ENCODE measurements at regions not wholly inside any gene's neighbourhood (a gene's known extent, or its start where the extent isn't known, plus 50 kb on each side); places are given as distances from the start of the nearest gene placed in this dataset.
A peak's percentile ranks its signal among the peaks of the same experiment; 100 is the strongest.

- Histone ChIP-seq H3K27ac (ENCODE audit: low read depth, low read length, poor library complexity, severe bottlenecking) (no peak overlapping the region), H3K36me3 (ENCODE audit: insufficient read depth, low read length) (no peaks in the 10 kb centered on the region), H4K20me1 (ENCODE audit: insufficient read depth, low read length) (no peaks in the 10 kb centered on the region), H3K79me2 (ENCODE audit: insufficient read depth, low read depth, low read length) (no peaks in the 10 kb centered on the region), H2AFZ (ENCODE audit: low read length) (peak overlapping the region; percentile 12; the same call in 1 of the 2 replicates), H3K4me3 (ENCODE audit: low read depth, low read length, poor library complexity, severe bottlenecking) (no peak overlapping the region), H3K9me3 (ENCODE audit: low read length) (no peaks in the 10 kb centered on the region), H3K9me2 (ENCODE audit: insufficient read depth, low read length) (no peaks in the 10 kb centered on the region), H3K4me1 (ENCODE audit: insufficient read depth, low read length, poor library complexity, severe bottlenecking) (peaks cover 56% of the 10 kb centered on the region), H3K4me2 (ENCODE audit: low read length) (no peak overlapping the region)
- ChIA-PET POLR2A (interaction anchor here (1.1 kb wide), 1 partner anchor 16 kb away, joined by 5 read pairs; no protein-coding TSS in a partner anchor), CTCF (ENCODE audit: unreplicated experiment) (no interaction called here)
- no peak for DNase-seq (ENCODE audit: low spot score)
- intact Hi-C loops (cut with micrococcal nuclease; ENCODE audit: unreplicated experiment): no loop called here
- BruUV-seq (replicated peaks): no TSS peak
- TF ChIP-seq CTCF (conservative IDR thresholded peaks at IDR 0.05; ENCODE audit: low read length) (no peak), EZH2phosphoT487 (IDR thresholded peaks at IDR 0.05; ENCODE audit: borderline replicate concordance, low read depth, low read length) (no peak)
Measured at GRCh38 chr6:12592634-12593033, 123.9 kb upstream of the PHACTR1 start.

GRCh38 chr6:12593771-12594529 is 122.6 kb upstream of the PHACTR1 start:
- peaks cover 54% of the 10 kb centered on the region for H3K4me1 ChIP-seq (ENCODE audit: insufficient read depth, low read length, poor library complexity, severe bottlenecking)
- H3K9me3 ChIP-seq (ENCODE audit: low read length): no peaks in the 10 kb centered on the region
- H3K27ac ChIP-seq (ENCODE audit: low read depth, low read length, poor library complexity, severe bottlenecking): peak overlapping the region; percentile 86
- H3K4me3 ChIP-seq (ENCODE audit: low read depth, low read length, poor library complexity, severe bottlenecking): no peak overlapping the region
- H2AFZ ChIP-seq (ENCODE audit: low read length): peak overlapping the region; percentile 43; the same call in 1 of the 2 replicates
- H3K79me2 ChIP-seq (ENCODE audit: insufficient read depth, low read depth, low read length): no peaks in the 10 kb centered on the region
- CTCF ChIA-PET (ENCODE audit: unreplicated experiment): no interaction called here
- intact Hi-C loops (cut with micrococcal nuclease; ENCODE audit: unreplicated experiment): no loop called here
- TF ChIP-seq CTCF (conservative IDR thresholded peaks at IDR 0.05; ENCODE audit: low read length) (no peak), EZH2phosphoT487 (IDR thresholded peaks at IDR 0.05; ENCODE audit: borderline replicate concordance, low read depth, low read length) (no peak)
- H4K20me1 ChIP-seq (ENCODE audit: insufficient read depth, low read length): no peaks in the 10 kb centered on the region
- BruUV-seq (replicated peaks): no TSS peak
- peak overlapping the region; percentile 65 for H3K4me2 ChIP-seq (ENCODE audit: low read length)
- DNase-seq (ENCODE audit: low spot score): no peak
- no peaks in the 10 kb centered on the region for H3K9me2 ChIP-seq (ENCODE audit: insufficient read depth, low read length)
- POLR2A ChIA-PET: interaction anchor here (1.1 to 1.6 kb wide), 2 partner anchors 13 to 15 kb away, joined by 5 to 6 read pairs; no protein-coding TSS in a partner anchor
- H3K36me3 ChIP-seq (ENCODE audit: insufficient read depth, low read length): no peaks in the 10 kb centered on the region

GRCh38 chr6:12594530-12594893 is 122.1 kb upstream of the PHACTR1 start:
- ChIA-PET CTCF (ENCODE audit: unreplicated experiment) (interaction anchor here (0.6 kb wide), 1 partner anchor 906 kb away, joined by 3 read pairs; no protein-coding TSS in a partner anchor), POLR2A (interaction anchor here (0.6 to 1.6 kb wide), 4 partner anchors 8 to 197 kb away, joined by 3 to 6 read pairs (median 3); no protein-coding TSS in a partner anchor)
- TF ChIP-seq CTCF (conservative IDR thresholded peaks at IDR 0.05; ENCODE audit: low read length) (no peak), EZH2phosphoT487 (IDR thresholded peaks at IDR 0.05; ENCODE audit: borderline replicate concordance, low read depth, low read length) (no peak)
- Histone ChIP-seq H3K4me1 (ENCODE audit: insufficient read depth, low read length, poor library complexity, severe bottlenecking) (peaks cover 60% of the 10 kb centered on the region), H3K27ac (ENCODE audit: low read depth, low read length, poor library complexity, severe bottlenecking) (peak overlapping the region; percentile 86), H3K36me3 (ENCODE audit: insufficient read depth, low read length) (no peaks in the 10 kb centered on the region), H3K9me2 (ENCODE audit: insufficient read depth, low read length) (no peaks in the 10 kb centered on the region), H3K4me3 (ENCODE audit: low read depth, low read length, poor library complexity, severe bottlenecking) (peak overlapping the region; percentile 45), H3K4me2 (ENCODE audit: low read length) (peak overlapping the region; percentile 65), H3K9me3 (ENCODE audit: low read length) (no peaks in the 10 kb centered on the region), H4K20me1 (ENCODE audit: insufficient read depth, low read length) (no peaks in the 10 kb centered on the region), H2AFZ (ENCODE audit: low read length) (peak overlapping the region; percentile 43; the same call in 1 of the 2 replicates), H3K79me2 (ENCODE audit: insufficient read depth, low read depth, low read length) (no peaks in the 10 kb centered on the region)
- intact Hi-C loops (cut with micrococcal nuclease; ENCODE audit: unreplicated experiment): no loop called here
- DNase-seq (ENCODE audit: low spot score): peak; percentile 43
- no TSS peak for BruUV-seq (replicated peaks)

Data from OCI-LY7 (cell line).